GM08714 (cell line): ENCODE measurements at regions not wholly inside any gene's neighbourhood (a gene's known extent, or its start where the extent isn't known, plus 50 kb on each side); places are given as distances from the start of the nearest gene placed in this dataset.
"Not testable (repeated sequence)": the region's sequence is repeated elsewhere in the genome, so short reads cannot be mapped to it uniquely, and the experiment has no call there.

Source experiments
- H3K4me3 ChIP-seq: fragments of 200-500 bp; sonication (Bioruptor generic); 2 replicates; pipeline ENCODE4 v1.5.1; 2014; ENCODE audit warnings: mild to moderate bottlenecking, low read length, inconsistent platforms
- ZNF274 ChIP-seq: IDR thresholded peaks from 2 replicates; pipeline ENCODE4 v1.6.1; 2012; ENCODE audit warnings: mild to moderate bottlenecking, low read depth, low read length

GRCh38 chr16:80254970-80255369 lies 285.8 kb upstream of the DYNLRB2 start:
- TF ChIP-seq ZNF274, result no peak

GRCh38 chr16:80253741-80254140 lies 287.1 kb upstream of the DYNLRB2 start:
- TF ChIP-seq ZNF274, result no peak
- H3K4me3 ChIP-seq, result no peak overlapping the region

More at GRCh38 chr16:80254970-80255369, 285.8 kb upstream of the DYNLRB2 start:
- no peak overlapping the region for H3K4me3 ChIP-seq

- no peak for TF ChIP-seq ZNF274
- H3K4me3 ChIP-seq, result no peak overlapping the region
Observed at GRCh38 chr16:80250381-80250780, 290.4 kb upstream of the DYNLRB2 start.

GRCh38 chr16:80243303-80243702 lies 297.5 kb upstream of the DYNLRB2 start:
- not testable (repeated sequence) for H3K4me3 ChIP-seq

- not testable (repeated sequence) for H3K4me3 ChIP-seq
Observed at GRCh38 chr16:80242279-80242678, 298.5 kb upstream of the DYNLRB2 start.

GRCh38 chr16:80233097-80233835 lies 307.5 kb upstream of the DYNLRB2 start:
- no peak overlapping the region for H3K4me3 ChIP-seq
- TF ChIP-seq ZNF274, result no peak

- no peak overlapping the region for H3K4me3 ChIP-seq
- TF ChIP-seq ZNF274, result no peak
Observed at GRCh38 chr16:80231888-80232287, 308.9 kb upstream of the DYNLRB2 start.

- no peak overlapping the region for H3K4me3 ChIP-seq
- no peak for TF ChIP-seq ZNF274
Observed at GRCh38 chr16:80231121-80231520, 309.7 kb upstream of the DYNLRB2 start.

GRCh38 chr16:80230328-80231120 lies 310.3 kb upstream of the DYNLRB2 start:
- no peak for TF ChIP-seq ZNF274
- H3K4me3 ChIP-seq, result no peak overlapping the region

- no peak overlapping the region for H3K4me3 ChIP-seq
- no peak for TF ChIP-seq ZNF274
Observed at GRCh38 chr16:80226499-80226898, 314.3 kb upstream of the DYNLRB2 start.

- no peak overlapping the region for H3K4me3 ChIP-seq
- no peak for TF ChIP-seq ZNF274
Observed at GRCh38 chr16:80210787-80211186, 330.0 kb upstream of the DYNLRB2 start.

GRCh38 chr16:80208743-80209142 lies 332.1 kb upstream of the DYNLRB2 start:
- no peak for TF ChIP-seq ZNF274
- no peak overlapping the region for H3K4me3 ChIP-seq

- H3K4me3 ChIP-seq, result no peak overlapping the region
- TF ChIP-seq ZNF274, result no peak
Observed at GRCh38 chr16:80208015-80208414, 332.8 kb upstream of the DYNLRB2 start.

- no peak overlapping the region for H3K4me3 ChIP-seq
- TF ChIP-seq ZNF274, result no peak
Observed at GRCh38 chr16:80203821-80204220, 337.0 kb upstream of the DYNLRB2 start.

GRCh38 chr16:80202831-80203413 lies 337.9 kb upstream of the DYNLRB2 start:
- no peak for TF ChIP-seq ZNF274
- H3K4me3 ChIP-seq, result no peak overlapping the region
